OCI-LY7 (cell line): ENCODE measurements at regions not wholly inside any gene's neighbourhood (a gene's known extent, or its start where the extent isn't known, plus 50 kb on each side); places are given as distances from the start of the nearest gene placed in this dataset.

Source experiments
- BruUV-seq: library from RNA; stranded (reverse); fragments of 400-500 nt; replicated peaks from 2 replicates; lab custom pipeline; 2021; lab: Mats Ljungman, UMichigan
- CTCF ChIA-PET: fragments of 300-600 bp; sonication (Branson Sonifier 250); formaldehyde crosslinking; loops from one replicate; lab custom pipeline; 2022; ENCODE audit warnings: antibody characterized with exemption; ENCODE audit not compliant: unreplicated experiment; lab: Charles Lee
- POLR2A ChIA-PET: fragments of 300-600 bp; sonication (Branson Sonifier 250); formaldehyde crosslinking; loops from one replicate; lab custom pipeline; 2022; ENCODE audit warnings: antibody characterized with exemption; lab: Charles Lee
- DNase-seq: peaks from one replicate; pipeline ENCODE4 v3.0.0-alpha.2; 2015; ENCODE audit warnings: low spot score
- H2AFZ ChIP-seq: fragments of 200-600 bp; sonication (generic), shearing (Covaris generic); 2 replicates; pipeline ENCODE4 v1.6.1; 2014; ENCODE audit warnings: mild to moderate bottlenecking, antibody characterized with exemption, low read length, moderate library complexity
- H3K27ac ChIP-seq: fragments of 200-600 bp; sonication (generic); 2 replicates; pipeline ENCODE4 v1.5.1; 2014; ENCODE audit warnings: mixed run types, low read depth, mild to moderate bottlenecking, moderate library complexity, low read length, inconsistent platforms; ENCODE audit not compliant: poor library complexity, severe bottlenecking
- H3K36me3 ChIP-seq: fragments of 200-600 bp; sonication (generic); 2 replicates; pipeline ENCODE4 v1.6.1; 2014; ENCODE audit warnings: mild to moderate bottlenecking, antibody characterized with exemption, low read length, moderate library complexity, mixed read lengths; ENCODE audit not compliant: insufficient read depth
- H3K4me1 ChIP-seq: fragments of 200-600 bp; sonication (generic); 2 replicates; pipeline ENCODE4 v1.5.1; 2014; ENCODE audit warnings: mild to moderate bottlenecking, low read length; ENCODE audit not compliant: insufficient read depth, poor library complexity, severe bottlenecking
- H3K4me2 ChIP-seq: fragments of 200-600 bp; sonication (generic); 2 replicates; pipeline ENCODE4 v1.6.1; 2014; ENCODE audit warnings: mild to moderate bottlenecking, low read length
- H3K4me3 ChIP-seq: fragments of 200-600 bp; sonication (generic); 2 replicates; pipeline ENCODE4 v1.5.1; 2014; ENCODE audit warnings: mild to moderate bottlenecking, low read depth, low read length; ENCODE audit not compliant: poor library complexity, severe bottlenecking
- H3K79me2 ChIP-seq: fragments of 200-600 bp; sonication (generic); 2 replicates; pipeline ENCODE4 v1.6.1; 2016; ENCODE audit warnings: low read depth, mild to moderate bottlenecking, low read length, moderate library complexity, mixed read lengths; ENCODE audit not compliant: insufficient read depth
- H3K9me2 ChIP-seq: fragments of 200-600 bp; sonication (generic); 2 replicates; pipeline ENCODE4 v1.6.1; 2016; ENCODE audit warnings: mild to moderate bottlenecking, low read length, mixed read lengths; ENCODE audit not compliant: insufficient read depth
- H3K9me3 ChIP-seq: fragments of 200-600 bp; sonication (generic); 2 replicates; pipeline ENCODE4 v1.6.1; 2014; ENCODE audit warnings: mild to moderate bottlenecking, mixed run types, low read length, mixed read lengths
- H4K20me1 ChIP-seq: fragments of 200-600 bp; sonication (generic); 2 replicates; pipeline ENCODE4 v1.6.1; 2014; ENCODE audit warnings: mild to moderate bottlenecking, antibody characterized with exemption, low read length, moderate library complexity, mixed read lengths; ENCODE audit not compliant: insufficient read depth
- EZH2phosphoT487 ChIP-seq: fragments of 200-600 bp; sonication (generic); IDR thresholded peaks from 2 replicates; pipeline ENCODE4 v1.6.1; 2018; ENCODE audit warnings: low read depth, borderline replicate concordance, mild to moderate bottlenecking, mixed run types, antibody characterized with exemption, low read length, moderate library complexity, mixed read lengths
- intact Hi-C: fragments of 100-400 bp; cut with micrococcal nuclease; formaldehyde crosslinking; loops from one replicate; pipeline ENCODE4 v1.10.0; 2022; ENCODE audit not compliant: unreplicated experiment
- TF ChIP-seq, protein P1 (sequence below): fragments of 200-600 bp; sonication (generic); conservative IDR thresholded peaks from 2 replicates; pipeline ENCODE4 v1.5.1; 2014; ENCODE audit warnings: mild to moderate bottlenecking, antibody characterized with exemption, low read length, moderate library complexity, mixed read lengths

GRCh38 chr14:49396801-49397200, 189.4 kb downstream of the RPS29 start:
- no peaks in the 10 kb centered on the region for H3K79me2 ChIP-seq
- H3K27ac ChIP-seq: no peak overlapping the region
- DNase-seq: no peak
- BruUV-seq: no TSS peak
- intact Hi-C loops: no loop called here
- H3K4me1 ChIP-seq: no peaks in the 10 kb centered on the region
- no peaks in the 10 kb centered on the region for H3K9me2 ChIP-seq
- H2AFZ ChIP-seq: no peak overlapping the region
- no peaks in the 10 kb centered on the region for H3K36me3 ChIP-seq
- H4K20me1 ChIP-seq: no peaks in the 10 kb centered on the region
- ChIA-PET CTCF (no interaction called here), POLR2A (no interaction called here)
- no peak overlapping the region for H3K4me2 ChIP-seq
- no peaks in the 10 kb centered on the region for H3K9me3 ChIP-seq
- no peak for TF ChIP-seq EZH2phosphoT487
- TF ChIP-seq, protein P1, sequence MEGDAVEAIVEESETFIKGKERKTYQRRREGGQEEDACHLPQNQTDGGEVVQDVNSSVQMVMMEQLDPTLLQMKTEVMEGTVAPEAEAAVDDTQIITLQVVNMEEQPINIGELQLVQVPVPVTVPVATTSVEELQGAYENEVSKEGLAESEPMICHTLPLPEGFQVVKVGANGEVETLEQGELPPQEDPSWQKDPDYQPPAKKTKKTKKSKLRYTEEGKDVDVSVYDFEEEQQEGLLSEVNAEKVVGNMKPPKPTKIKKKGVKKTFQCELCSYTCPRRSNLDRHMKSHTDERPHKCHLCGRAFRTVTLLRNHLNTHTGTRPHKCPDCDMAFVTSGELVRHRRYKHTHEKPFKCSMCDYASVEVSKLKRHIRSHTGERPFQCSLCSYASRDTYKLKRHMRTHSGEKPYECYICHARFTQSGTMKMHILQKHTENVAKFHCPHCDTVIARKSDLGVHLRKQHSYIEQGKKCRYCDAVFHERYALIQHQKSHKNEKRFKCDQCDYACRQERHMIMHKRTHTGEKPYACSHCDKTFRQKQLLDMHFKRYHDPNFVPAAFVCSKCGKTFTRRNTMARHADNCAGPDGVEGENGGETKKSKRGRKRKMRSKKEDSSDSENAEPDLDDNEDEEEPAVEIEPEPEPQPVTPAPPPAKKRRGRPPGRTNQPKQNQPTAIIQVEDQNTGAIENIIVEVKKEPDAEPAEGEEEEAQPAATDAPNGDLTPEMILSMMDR: no peak
- H3K4me3 ChIP-seq: no peak overlapping the region

DNA sequence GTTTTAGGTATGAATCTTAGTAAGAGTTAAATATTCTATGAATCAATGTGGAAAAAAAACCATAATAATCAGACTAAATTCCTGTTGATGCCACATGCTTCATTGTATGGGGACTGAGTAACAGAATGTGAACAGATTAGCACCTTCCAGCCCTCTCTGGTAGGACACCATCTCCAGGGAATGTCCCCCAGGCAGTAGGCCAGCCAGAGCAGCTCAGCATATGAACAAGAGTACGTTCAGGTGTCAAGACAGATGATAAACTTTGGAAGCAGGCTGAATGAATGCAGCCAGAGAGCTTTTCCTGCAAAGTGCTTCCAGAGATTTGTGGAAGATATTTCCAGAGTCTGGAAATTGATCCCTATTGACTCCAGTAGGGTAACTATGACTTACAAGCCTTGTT, 204.4 kb downstream of the RPS29 start:
- Histone ChIP-seq H2AFZ (no peak overlapping the region), H4K20me1 (no peaks in the 10 kb centered on the region), H3K27ac (no peak overlapping the region), H3K4me2 (no peak overlapping the region), H3K79me2 (no peaks in the 10 kb centered on the region), H3K36me3 (no peaks in the 10 kb centered on the region), H3K9me3 (no peaks in the 10 kb centered on the region), H3K4me1 (no peaks in the 10 kb centered on the region), H3K4me3 (no peak overlapping the region), H3K9me2 (no peaks in the 10 kb centered on the region)
- intact Hi-C loops: no loop called here
- no TSS peak for BruUV-seq
- POLR2A ChIA-PET: interaction anchor here (0.7 kb wide), 1 partner anchor 13 kb away, joined by 3 read pairs; no protein-coding TSS in a partner anchor
- no peak for TF ChIP-seq EZH2phosphoT487
- DNase-seq: no peak
- CTCF ChIA-PET: no interaction called here

DNA sequence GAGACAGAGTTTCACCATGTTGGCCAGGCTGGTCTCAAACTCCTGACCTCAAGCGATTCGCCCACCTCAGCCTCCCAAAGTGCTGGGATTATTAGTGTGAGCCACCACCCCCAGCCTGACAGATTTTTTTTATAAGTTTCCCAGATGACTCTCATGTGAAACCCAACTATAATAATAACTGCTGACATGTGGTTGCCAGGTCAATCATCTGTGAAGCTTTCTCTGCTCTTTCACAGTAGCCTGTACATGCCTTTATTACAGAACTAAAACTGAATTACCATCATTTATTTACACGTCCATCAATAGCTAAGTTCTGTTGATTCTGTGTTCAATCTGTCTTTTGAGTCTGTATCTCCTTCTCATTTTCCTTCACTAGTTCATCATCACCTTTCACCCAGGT, 218.5 kb downstream of the RPS29 start:
- Histone ChIP-seq H3K79me2 (no peaks in the 10 kb centered on the region), H4K20me1 (no peaks in the 10 kb centered on the region), H3K36me3 (no peaks in the 10 kb centered on the region), H2AFZ (no peak overlapping the region), H3K27ac (no peak overlapping the region), H3K4me3 (no peak overlapping the region), H3K9me3 (no peaks in the 10 kb centered on the region), H3K9me2 (no peaks in the 10 kb centered on the region), H3K4me2 (no peak overlapping the region), H3K4me1 (no peaks in the 10 kb centered on the region)
- DNase-seq: no peak
- CTCF ChIA-PET: no interaction called here
- intact Hi-C loops: no loop called here
- POLR2A ChIA-PET: interaction anchor here (1.4 kb wide), 1 partner anchor 94 kb away, joined by 3 read pairs; no protein-coding TSS in a partner anchor
- TF ChIP-seq, protein P1: no peak
- TF ChIP-seq EZH2phosphoT487: no peak
- BruUV-seq: no TSS peak
